Ovary (tissue), 3 donors: ENCODE measurements at regions not wholly inside any gene's neighbourhood (a gene's known extent, or its start where the extent isn't known, plus 50 kb on each side); places are given as distances from the start of the nearest gene placed in this dataset.

Experiments
- CTCF ChIP-seq, 3 donors: fragments of 450-650 bp in 2 of 3; fragments of 200-600 bp in 1 of 3; IDR thresholded peaks; one replicate each; pipeline versions ENCODE4 v1.5.1 to v1.8.0; 2016 to 2022; ENCODE audit warnings: antibody characterized with exemption in 3 of 3, mild to moderate bottlenecking in 1 of 3
- EP300 ChIP-seq: sonication (generic); formaldehyde crosslinking; IDR thresholded peaks from one replicate; pipeline ENCODE4 v1.6.1; 2017; ENCODE audit warnings: antibody characterized with exemption
- donor health status: DM: no; HTN: no; CAD: no.

- TF ChIP-seq CTCF (IDR thresholded peaks at IDR 0.05) (no peak), EP300 (no peak)
Measured at GRCh38 chr13:105928901-105929300, 606.6 kb downstream of the EFNB2 start.
